ENCODE measurements at regions not wholly inside any gene's neighbourhood (a gene's known extent, or its start where the extent isn't known, plus 50 kb on each side); places are given as distances from the start of the nearest gene placed in this dataset.
A peak's percentile ranks its signal among the peaks of the same experiment; 100 is the strongest.

DNA sequence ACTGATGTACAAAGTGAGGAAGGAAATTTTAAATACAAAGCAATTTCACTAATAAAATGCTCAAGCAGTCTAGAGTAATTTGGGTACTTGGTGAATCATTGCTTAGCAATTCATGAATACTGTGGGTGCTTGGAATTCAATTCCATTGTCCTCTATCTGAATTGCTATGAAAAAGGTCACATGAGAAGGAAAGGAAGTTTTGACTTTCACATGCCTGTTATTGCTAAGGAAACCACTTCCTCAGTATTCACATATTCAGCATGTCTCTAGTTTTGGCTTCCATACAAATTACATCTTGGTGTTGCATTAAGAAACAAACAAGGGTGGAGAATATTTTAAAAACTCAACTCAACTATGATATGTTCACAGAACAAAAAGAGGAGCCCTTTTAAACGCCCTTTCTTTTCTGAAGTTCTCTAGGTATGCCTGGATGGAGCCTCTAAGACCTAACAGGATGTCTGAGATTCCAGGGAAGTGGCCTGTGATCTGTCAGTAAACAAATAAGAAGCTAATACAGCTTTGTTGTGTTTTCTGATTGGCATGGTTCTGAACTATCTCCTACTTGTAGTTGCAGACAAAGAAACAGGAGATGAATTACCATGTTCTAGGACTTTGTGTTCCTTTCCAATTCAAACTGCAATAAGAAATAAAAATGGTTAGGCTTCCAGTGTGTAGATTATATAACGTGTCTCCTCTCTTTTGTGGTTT is 190.4 kb downstream of the OGFRL1 start:
- DNase-seq (ENCODE audit: low read depth) = peak; percentile 98

DNA sequence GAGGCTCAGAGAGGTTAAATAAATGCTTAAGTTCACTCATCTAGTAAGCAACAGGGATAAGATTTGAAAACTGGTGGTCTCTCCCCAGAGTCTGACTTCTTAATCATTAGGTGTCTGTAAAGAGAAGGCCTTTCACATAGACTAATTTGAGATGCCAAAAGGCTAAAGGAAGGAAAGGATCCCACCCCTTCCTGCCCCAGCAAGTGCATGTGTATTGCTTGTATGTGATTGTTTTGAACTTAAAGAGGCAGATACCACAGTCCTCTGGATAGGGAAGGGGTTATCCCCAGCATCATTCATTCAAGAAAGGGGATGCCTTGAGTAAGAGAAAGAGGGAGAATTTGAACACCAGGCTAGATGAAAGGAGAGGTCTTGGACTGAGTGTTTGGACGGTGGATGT is 192.0 kb downstream of the OGFRL1 start:
- DNase-seq (ENCODE audit: low read depth) = no peak

DNA sequence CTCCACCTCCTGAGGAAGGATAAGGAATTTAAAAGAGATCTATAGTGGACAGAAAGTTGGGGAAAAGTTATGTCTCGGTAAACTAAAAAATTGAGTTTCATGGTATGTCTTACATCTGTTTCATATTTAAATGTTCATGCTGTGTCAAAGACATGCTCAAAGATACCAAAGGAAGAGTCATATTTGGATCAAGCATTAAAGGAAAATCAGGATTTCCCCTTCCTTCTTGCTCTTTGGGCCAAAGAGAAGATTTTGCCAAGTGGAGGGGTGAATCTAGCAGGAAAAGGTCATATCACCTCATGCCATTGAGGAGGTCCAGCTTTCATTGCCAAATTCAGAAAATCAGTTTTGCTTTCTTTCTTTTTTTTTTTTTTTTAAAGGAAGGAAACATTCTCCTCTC is 192.4 kb downstream of the OGFRL1 start:
- DNase-seq (ENCODE audit: low read depth) = no peak

DNA sequence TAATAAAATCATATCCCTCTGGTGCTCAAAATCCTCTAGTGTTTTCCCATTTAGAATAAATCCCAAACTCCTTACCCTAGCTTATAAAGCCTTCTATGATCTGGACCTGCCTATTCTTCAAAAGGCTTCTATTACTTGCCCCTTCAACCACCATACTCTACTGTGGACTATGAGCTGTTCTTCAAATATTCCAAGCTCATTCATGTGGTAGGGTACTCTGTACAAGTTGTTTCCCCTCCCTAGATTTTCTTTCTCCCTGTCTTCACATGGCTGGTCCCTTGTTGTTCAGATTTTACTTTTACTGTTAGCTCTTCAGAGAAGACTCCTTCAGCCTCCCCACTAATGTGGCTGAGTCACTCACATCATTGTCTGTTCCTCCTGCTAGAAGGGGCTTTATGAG is 193.2 kb downstream of the OGFRL1 start:
- no peak for DNase-seq (ENCODE audit: low read depth)

DNA sequence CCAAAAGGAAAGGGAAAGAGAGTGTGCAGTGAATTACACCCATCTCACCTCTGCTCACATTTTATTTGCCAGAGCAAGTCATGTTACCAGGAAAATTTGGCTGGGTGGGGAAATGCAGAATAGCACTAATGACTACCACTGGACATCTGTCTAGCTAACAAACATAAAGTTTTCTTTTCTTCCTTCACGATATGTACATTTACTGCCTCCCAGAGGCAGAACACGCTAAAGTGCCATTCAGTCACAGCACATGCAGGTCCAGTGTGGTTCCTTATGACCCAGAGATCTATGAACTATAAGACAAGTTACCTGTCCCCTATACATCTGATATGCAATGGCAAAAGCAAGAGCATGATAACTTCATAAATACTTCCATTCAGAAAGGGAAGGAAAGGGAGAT is 194.1 kb downstream of the OGFRL1 start:
- DNase-seq (ENCODE audit: low read depth) = peak; percentile 60

DNA sequence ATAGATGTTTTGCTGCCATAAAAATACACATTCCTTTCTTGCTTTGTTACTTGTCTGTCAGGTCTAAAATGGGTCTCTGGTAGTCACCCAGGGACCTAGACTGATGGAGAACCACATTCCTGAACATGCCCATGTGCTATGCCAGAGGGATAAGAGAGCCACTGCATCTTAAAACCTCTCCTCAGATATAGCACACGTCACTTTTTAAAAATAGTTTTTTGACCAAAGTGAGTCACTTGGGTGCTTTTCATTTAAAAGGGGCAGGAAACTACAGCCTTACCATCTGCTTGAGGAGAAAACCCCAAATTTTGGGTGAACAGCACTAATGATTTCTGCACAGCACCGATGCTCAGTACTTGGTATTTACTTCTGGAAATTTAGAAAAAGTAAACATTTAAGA is 197.8 kb downstream of the OGFRL1 start:
- DNase-seq (ENCODE audit: low read depth) = peak; percentile 83

DNA sequence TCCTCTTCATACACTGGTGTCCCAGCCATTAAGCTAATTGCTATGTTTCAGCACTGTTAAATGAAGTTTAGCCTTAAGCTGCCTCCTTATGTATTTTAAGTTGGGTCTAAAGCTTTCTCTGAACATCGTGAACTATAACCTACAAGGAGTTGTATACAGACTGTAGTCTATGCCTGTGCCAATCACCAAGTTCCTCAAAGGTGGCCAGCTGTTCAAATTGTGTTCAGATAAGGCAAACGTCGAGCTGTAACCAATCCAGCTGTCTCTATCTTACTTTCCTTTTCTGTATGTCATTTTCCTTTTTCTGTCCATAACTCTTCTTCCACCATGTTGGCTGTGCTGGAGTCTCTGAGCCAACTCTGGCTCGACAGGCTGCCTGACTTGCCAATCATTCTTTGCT is 199.6 kb downstream of the OGFRL1 start:
- peak; percentile 48 for DNase-seq (ENCODE audit: low read depth)

DNA sequence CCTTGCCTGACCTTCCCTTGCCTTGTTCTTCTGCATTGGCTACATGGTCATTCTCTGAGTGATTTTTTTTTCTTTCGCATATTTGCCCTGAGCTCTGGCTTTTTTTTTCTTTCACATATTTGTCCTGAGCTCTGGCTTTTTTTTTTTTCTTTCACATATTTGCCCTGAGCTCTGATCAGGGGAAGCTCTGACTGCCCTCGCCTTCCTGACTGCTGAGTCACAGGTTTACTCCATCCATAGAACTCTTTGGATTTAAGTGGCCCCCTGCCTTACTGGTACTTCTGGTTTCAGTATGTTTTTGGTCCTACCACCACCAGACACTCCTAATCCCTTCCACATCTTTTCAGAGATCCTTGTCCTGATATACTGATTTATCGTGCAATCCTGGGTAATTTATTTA is 201.1 kb downstream of the OGFRL1 start:
- DNase-seq (ENCODE audit: low read depth) = peak; percentile 93

DNA sequence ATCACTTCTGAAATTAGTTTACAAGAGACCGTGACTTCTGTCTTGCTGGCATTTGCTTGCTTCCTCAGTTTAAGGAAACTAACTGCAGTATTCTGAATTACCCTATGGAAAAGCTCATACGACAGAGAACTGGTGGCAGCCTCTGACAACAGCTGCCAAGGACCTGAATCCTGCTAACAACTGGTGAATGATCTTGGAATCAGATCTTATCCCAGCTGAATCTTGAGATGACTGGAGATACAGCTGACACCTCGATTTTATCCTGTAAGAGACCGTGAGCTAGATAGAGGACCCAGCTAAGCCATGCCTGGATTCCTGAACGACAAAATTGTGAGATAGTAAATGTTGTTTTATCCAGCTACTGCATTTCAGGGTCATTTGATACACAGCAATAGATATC is 202.3 kb downstream of the OGFRL1 start:
- DNase-seq (ENCODE audit: low read depth) = peak; percentile 69

DNA sequence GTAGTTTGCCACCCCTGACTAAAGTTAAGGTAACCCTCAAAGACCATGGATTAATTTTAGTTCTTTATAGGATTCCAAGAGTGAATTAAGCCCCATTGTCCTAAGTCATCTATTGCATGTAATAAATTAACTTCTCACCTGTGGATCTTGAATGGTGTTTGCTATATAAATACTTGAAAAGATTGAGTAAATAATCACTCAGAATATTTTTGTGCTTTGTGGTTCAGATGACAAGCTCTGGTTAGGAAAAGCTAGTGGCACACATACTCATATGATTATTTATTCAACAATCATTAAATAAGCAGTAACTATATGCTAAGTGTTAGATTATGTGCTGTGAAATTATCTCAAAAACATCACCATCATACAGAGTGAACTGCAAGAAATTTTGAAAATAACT is 203.2 kb downstream of the OGFRL1 start:
- DNase-seq (ENCODE audit: low read depth) = no peak

DNA sequence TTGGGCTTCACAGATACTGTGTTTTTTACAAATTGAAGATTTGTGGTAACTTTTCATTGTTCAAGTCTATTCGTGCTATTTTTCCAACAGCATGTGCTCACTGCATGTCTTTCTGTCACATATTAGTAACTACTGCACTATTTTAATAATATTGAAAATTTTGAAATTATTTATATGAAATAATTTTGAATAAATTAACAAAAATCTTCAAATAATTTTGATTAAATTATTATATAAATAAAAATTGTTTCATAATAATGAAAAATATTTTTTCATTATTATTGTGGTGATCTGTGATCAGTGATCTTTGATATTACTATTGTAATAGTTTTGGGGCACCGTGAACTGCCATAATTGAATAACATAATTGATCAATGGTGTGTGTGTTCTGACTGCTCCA is 204.1 kb downstream of the OGFRL1 start:
- DNase-seq (ENCODE audit: low read depth) = no peak

DNA sequence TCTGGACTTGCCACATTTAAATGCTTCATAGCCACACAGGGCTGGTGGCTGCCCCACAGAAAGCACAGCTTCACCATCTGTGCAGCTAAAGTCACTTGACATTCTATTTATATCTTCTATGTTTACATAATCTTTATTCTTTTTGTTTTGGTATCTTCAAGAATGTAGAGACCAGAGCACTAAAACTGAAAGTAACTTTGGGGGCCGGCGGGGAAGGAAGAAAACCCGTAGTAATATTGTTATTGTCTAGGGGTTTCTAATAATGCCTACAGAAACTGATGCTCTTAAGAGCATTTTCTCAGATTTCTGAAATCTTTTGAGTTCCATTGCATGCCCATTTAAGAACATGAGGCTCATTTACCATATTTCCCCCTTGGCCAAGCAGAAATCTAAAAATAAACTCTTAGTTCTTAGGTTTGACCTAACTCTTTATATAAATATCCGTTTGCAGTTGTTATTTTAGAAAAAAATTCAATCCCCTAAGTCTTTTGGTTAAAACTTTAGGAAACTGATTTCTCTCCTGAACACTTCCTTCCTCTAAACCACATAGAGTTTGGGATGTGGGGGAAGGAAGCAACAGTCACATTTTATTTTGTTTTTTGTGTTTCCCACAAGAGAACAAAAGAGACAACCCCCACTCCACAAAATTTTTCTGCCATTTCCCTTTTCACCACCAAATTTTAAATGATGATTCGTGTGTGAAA is 207.6 kb downstream of the OGFRL1 start:
- DNase-seq (ENCODE audit: low read depth) = peak; percentile 77

DNA sequence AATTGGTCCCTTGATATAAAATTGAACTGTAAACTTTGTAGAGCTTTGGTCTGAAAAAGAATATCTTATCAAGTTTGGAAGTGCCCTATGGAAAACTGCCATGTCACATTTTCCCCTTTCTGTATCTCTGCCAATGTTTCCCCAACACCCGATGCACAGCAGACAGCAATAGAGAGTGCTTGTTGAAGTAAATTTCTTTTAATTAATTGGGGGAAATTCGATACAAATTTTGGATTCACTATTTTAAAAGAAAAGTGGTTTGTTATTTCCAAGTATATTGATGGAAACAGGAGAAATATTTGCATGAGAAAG is 208.1 kb downstream of the OGFRL1 start:
- no peak for DNase-seq (ENCODE audit: low read depth)

DNA sequence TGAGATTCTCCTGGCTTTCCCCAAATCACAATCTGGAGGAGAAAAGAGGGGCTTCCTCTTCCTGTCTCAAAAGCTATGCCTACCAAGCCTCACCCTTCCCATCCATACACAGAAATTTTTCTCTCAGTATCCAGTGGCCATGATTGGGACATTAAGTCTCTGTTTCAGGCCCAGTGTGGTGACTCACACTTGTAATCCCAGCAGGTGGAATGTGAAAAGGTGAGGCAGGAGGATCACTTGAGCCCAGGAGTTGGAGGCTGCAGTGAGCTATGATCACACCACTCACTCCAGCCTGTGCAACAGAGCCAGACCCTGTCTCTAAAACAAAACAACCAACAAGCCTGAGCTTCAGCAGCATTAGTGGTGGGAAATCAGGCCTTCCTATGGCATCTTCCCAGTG is 210.0 kb downstream of the OGFRL1 start:
- no peak for DNase-seq (ENCODE audit: low read depth)

DNA sequence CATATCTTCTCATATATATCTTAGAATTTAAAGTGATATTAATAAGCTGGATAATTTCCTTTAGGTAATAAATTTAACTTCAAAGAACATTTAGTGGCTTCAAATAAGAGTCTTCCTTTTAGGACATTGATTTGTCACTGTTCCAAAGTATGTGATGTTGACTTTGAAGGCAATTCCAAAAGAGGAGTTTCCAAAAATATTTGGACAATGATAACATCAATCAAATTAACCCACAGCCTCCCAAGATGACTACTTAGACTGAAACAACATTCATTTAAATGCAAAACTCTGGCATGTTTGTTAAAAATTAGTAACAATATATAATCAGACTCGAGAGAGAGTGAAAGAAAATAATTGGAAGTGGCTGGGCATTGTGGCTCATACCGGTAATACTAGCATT is 211.1 kb downstream of the OGFRL1 start:
- no peak for DNase-seq (ENCODE audit: low read depth)

DNA sequence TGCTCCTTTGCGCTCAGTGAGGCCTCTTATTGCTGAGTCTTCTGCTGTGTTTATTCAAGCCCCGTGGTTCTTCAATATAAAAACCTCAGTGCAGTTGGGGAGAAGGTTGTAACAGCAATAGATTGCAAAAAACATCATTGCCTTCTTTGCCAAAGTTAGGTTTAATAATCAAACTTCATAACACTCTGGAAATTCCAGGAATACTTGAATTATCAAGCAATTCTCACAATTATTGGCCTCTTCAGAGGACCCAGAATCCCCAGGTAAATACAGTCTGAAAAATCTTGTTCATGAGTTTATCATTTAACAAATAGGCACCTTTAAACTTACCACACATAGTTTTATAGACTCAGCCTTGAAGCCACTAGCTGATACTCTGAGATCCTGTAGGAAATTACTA is 213.6 kb downstream of the OGFRL1 start:
- DNase-seq (ENCODE audit: low read depth) = no peak

DNA sequence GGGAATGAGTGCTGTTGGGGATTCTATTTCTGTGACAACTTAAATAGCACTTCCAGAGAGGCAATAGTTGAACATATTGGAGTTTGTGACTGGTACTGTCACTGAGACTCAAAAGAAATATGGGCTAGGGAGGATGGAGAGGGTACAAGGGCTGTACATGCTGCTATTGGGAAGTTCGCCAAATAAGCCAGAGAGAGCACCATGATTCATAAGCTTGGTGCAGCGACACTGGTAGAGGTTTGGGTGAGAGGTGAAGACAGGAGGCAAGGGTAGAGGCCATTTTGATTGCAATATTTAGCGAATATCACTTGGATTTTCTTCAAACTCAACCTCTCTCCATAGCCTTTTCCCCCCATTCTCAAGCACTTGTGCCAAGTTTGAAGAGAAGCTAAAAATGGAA is 214.3 kb downstream of the OGFRL1 start:
- no peak for DNase-seq (ENCODE audit: low read depth)

DNA sequence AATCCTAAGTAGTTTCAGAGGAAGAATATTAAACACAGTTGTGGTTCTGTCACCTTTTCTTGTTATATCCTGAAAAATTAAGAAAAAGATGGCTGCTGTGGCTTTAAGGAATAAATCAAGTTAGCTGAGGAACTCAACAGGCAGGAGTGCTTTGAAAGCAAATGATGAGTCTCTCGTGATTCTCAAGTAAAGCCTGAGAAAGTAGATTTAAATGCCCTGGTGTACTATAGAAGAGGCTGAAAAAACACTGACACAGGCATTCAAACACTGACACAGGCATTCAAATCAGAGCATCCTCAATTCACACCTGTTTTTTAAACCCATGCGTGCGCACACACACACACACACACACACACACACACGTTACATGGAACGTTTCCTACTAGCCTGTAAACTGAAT is 218.6 kb downstream of the OGFRL1 start:
- DNase-seq (ENCODE audit: low read depth) = no peak

DNA sequence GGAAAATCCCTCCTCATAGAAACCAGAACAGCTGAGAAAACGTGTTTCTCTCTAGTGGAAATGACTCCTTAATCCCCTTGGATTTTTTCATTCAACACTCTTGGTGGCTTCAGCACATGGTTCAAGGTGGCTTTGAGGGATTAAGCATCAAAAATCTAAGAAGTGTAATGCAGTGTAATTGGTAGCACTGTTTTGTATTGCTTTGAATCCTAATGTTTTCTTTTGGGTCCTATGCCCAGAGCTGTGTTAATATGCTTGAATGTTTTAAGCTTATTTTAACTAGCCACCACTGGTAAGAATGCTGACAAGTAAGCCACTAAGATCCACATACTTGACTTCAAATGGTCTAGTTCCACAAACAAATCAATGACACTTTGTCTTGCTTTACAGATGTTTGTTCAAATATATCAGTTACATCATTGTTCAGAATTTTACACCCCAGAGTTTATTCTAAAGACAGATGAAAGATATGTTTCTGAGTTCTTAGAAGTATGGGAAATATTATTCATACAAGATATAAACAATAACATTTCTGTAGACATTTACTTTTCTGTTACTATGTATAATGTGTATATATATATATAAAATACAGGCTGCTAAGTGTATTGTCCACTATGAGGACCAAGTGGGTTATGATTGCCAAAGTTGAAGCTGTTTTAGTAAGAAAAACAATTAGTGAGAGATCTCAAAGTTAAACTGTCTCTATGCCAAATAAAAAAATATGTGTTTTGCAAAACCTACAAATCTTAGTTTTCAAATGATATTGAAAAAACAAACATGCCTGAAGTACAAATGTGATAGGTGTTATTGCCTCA is 220.8 kb downstream of the OGFRL1 start:
- peak; percentile 89 for DNase-seq (ENCODE audit: low read depth)

DNA sequence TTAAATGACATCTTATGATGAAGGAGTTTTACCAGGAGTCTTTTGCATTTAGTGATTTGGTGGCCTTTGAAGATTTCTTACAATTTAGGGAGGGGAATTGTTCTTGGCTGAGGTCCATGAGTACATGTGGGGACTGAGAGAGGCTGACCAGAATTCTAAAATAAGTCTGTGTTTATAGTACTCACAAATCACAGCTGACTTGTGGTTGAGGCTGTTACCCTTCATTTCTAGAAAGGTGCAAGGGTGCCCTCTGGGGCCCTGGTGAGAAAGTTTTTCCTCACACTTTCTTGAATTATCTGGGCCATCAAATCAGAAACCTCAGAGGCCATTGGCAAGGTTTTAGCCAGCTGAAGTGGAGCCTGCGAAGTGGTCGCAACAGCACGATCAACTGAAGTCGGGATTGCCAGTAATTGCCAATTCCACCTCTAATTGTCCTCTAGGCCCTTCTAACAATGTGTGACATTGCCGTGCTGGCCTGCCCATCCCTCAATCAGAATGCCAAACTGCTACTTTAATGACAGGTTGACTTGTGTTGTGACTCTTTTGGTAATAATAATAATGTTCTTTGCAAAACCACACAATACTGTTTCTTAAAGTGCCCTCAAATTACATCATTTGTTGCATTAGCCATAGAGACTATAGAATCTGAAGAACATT is 221.6 kb downstream of the OGFRL1 start:
- DNase-seq (ENCODE audit: low read depth) = peak; percentile 93

DNA sequence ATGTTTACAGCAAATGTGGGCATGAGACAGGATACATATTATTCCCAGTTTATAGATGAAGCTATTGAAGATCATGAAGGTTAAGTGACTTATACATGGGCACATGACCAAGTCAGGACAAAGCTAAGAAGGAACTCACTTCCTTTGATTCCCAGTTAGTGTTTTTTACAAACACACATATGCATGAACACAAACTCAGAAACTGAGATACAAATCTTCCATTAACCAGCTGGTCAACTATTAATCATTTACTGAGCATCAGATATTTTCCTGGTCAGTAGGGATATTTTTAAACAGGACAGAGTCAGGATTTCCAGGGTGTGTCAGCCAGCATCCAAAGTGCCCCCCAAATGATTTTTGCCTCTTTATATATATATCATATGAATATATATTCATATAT is 222.2 kb downstream of the OGFRL1 start:
- DNase-seq (ENCODE audit: low read depth) = no peak

DNA sequence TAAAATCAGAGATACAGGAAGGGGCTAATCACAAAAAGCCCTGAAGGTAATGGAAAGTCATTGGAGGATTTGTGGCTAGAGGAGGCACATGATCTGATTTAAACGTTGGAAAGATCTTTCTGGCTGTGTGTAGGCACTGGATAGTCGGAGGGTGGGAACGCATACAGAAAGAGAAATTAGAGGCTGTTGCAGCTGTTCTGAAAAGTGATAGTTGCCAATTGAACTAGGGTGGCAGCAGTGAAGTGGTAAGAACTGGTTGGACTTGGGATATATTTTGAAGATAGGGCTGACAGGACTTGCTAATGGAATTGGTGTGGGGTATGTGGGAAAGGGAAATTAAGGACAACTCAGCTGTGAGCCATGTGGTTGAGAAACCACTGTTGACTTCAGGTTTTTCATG is 223.6 kb downstream of the OGFRL1 start:
- DNase-seq (ENCODE audit: low read depth) = peak; percentile 75
